C4-2B (cell line): ENCODE measurements at regions not wholly inside any gene's neighbourhood (a gene's known extent, or its start where the extent isn't known, plus 50 kb on each side); places are given as distances from the start of the nearest gene placed in this dataset.

Experiments
- CTCF ChIP-seq: fragments of 450-650 bp; conservative IDR thresholded peaks from 2 replicates; pipeline ENCODE4 v1.5.1; 2017; ENCODE audit warnings: mild to moderate bottlenecking
- ZFX ChIP-seq: fragments of 450-650 bp; IDR thresholded peaks from 2 replicates; pipeline ENCODE4 v1.6.1; 2017

- no peak for TF ChIP-seq CTCF
- no peak for TF ChIP-seq ZFX
These were observed 106.4 kb upstream of the IMMP2L start for GRCh38 chr7:111668711-111669110.
